Keratinocyte (primary cell): ENCODE measurements at regions not wholly inside any gene's neighbourhood (a gene's known extent, or its start where the extent isn't known, plus 50 kb on each side); places are given as distances from the start of the nearest gene placed in this dataset.

Experiments used
- DNase-seq: peaks from one replicate; pipeline ENCODE4 v3.0.0-alpha.2; 2011; ENCODE audit warnings: low read depth, missing footprints, low spot score
- FAIRE-seq: peaks from 2 replicates; lab custom pipeline; 2011; peaks lifted over from hg19 to GRCh38; lab: Jason Lieb, UNC
- H2AFZ ChIP-seq: 2 replicates; pipeline ENCODE4 v1.6.0; 2012; ENCODE audit warnings: low read length, control low read depth, inconsistent platforms; ENCODE audit not compliant: control insufficient read depth
- H3K27ac ChIP-seq: 2 replicates; pipeline ENCODE4 v1.5.1; 2011; ENCODE audit warnings: low read length; ENCODE audit not compliant: control insufficient read depth, insufficient read depth
- H3K27me3 ChIP-seq: 3 replicates; pipeline ENCODE4 v1.6.0; 2011; ENCODE audit warnings: low read length; ENCODE audit not compliant: control insufficient read depth, insufficient read depth; ENCODE audit errors: extremely low read depth
- H3K36me3 ChIP-seq, 2 experiments: 2 replicates in 1 of 2; 3 replicates in 1 of 2; pipeline ENCODE4 v1.5.1; 2011; ENCODE audit warnings: low read length in 2 of 2, mild to moderate bottlenecking in 1 of 2; ENCODE audit not compliant: control insufficient read depth in 2 of 2, insufficient read depth in 2 of 2; ENCODE audit errors: extremely low read depth in 1 of 2
- H3K4me1 ChIP-seq: 3 replicates; pipeline ENCODE4 v1.5.1; 2011; ENCODE audit warnings: low read length; ENCODE audit not compliant: control insufficient read depth, insufficient read depth; ENCODE audit errors: extremely low read depth
- H3K4me2 ChIP-seq: 3 replicates; pipeline ENCODE4 v1.6.0; 2011; ENCODE audit warnings: low read depth, low read length; ENCODE audit not compliant: control insufficient read depth, insufficient read depth; ENCODE audit errors: extremely low read depth
- H3K4me3 ChIP-seq, 3 experiments: fragments of 200-600 bp in 1 of 3; sonication (generic) in 1 of 3; 2 replicates in 2 of 3; 3 replicates in 1 of 3; pipeline ENCODE4 v1.5.1; 2011 to 2016; ENCODE audit warnings: low read length in 3 of 3, mild to moderate bottlenecking in 3 of 3, control low read depth in 2 of 3, inconsistent platforms in 1 of 3, low read depth in 1 of 3, mixed read lengths in 1 of 3, mixed run types in 1 of 3, moderate library complexity in 1 of 3; ENCODE audit not compliant: control insufficient read depth in 2 of 3, insufficient read depth in 2 of 3; ENCODE audit errors: extremely low read depth in 1 of 3
- H3K79me2 ChIP-seq: 2 replicates; pipeline ENCODE4 v1.6.0; 2012; ENCODE audit warnings: low read length; ENCODE audit not compliant: control insufficient read depth, insufficient read depth
- H3K9ac ChIP-seq: 3 replicates; pipeline ENCODE4 v1.6.0; 2011; ENCODE audit warnings: low read length; ENCODE audit not compliant: control insufficient read depth, insufficient read depth; ENCODE audit errors: extremely low read depth
- H3K9me1 ChIP-seq: 3 replicates; pipeline ENCODE4 v1.6.0; 2011; ENCODE audit warnings: low read length; ENCODE audit not compliant: control insufficient read depth, insufficient read depth; ENCODE audit errors: extremely low read depth
- H3K9me3 ChIP-seq: 2 replicates; pipeline ENCODE4 v1.5.1; 2012; ENCODE audit warnings: low read depth, low read length; ENCODE audit not compliant: control insufficient read depth
- H4K20me1 ChIP-seq: 3 replicates; pipeline ENCODE4 v1.6.0; 2011; ENCODE audit warnings: low read length; ENCODE audit not compliant: control insufficient read depth, insufficient read depth; ENCODE audit errors: extremely low read depth
- EZH2 ChIP-seq: IDR thresholded peaks from one replicate; pipeline ENCODE4 v1.6.1; 2012; ENCODE audit warnings: inconsistent platforms, mild to moderate bottlenecking, low read length, moderate library complexity
- dilution Hi-C: fragments of 300-500 bp; cut with MboI; formaldehyde crosslinking; loops from one replicate; pipeline ENCODE4 v1.7.0; 2020; ENCODE audit warnings: low sequenced_read_pairs; ENCODE audit not compliant: extremely low pct_ligation_motif_present
- TF ChIP-seq, protein P1 (sequence below), 3 experiments: IDR thresholded peaks in 1 of 3; conservative IDR thresholded peaks in 1 of 3; optimal IDR thresholded peaks in 1 of 3; 2 replicates in 2 of 3; 3 replicates in 1 of 3; pipeline versions ENCODE3 to v1.5.1; 2011; ENCODE audit warnings: low read length in 3 of 3, mild to moderate bottlenecking in 3 of 3, moderate library complexity in 2 of 3, control low read depth in 1 of 3, inconsistent platforms in 1 of 3; ENCODE audit not compliant: insufficient read depth in 2 of 3; ENCODE audit errors: extremely low read depth in 1 of 3

DNA sequence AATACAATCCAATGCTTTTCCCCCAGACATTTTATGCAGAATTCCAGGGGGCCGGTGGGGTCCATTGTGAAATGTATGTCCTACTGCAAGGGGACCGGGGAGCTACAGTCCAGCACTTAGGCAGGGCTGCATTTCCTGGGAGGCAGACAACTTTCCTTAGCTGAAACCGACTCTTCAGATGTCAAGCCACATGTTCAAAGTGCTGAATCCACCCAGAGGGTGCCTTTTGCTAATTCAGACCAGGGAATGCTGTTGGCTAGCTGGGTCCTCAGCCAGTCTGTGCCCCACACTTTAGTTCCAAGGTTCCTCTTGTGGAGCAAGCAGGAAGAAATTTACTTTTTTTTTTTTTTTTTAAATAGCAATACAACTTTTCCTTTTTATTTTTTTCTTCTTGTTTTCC is 219.5 kb upstream of the LRTM1 start:
- no peaks in the 10 kb centered on the region for H3K4me1 ChIP-seq

DNA sequence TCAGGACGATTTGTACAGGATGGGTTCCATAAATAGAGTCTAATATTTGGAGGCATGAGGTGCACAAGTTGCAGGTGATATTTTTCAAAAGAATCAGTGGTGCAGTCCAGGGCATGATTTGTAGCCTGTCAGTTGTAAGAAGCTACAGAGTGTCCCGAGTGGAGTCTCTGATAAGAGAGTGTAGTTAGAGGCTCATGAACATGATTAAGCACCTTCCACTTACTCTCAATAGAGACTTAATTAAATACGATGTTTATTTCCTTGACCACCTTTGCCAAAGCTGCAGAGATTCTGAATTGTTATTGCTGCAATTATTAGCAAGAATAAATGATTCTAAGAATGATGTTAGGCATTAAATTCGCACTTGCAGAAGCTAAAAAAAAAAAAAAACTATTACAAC is 218.4 kb upstream of the LRTM1 start:
- no peak for TF ChIP-seq EZH2
- TF ChIP-seq, protein P1, sequence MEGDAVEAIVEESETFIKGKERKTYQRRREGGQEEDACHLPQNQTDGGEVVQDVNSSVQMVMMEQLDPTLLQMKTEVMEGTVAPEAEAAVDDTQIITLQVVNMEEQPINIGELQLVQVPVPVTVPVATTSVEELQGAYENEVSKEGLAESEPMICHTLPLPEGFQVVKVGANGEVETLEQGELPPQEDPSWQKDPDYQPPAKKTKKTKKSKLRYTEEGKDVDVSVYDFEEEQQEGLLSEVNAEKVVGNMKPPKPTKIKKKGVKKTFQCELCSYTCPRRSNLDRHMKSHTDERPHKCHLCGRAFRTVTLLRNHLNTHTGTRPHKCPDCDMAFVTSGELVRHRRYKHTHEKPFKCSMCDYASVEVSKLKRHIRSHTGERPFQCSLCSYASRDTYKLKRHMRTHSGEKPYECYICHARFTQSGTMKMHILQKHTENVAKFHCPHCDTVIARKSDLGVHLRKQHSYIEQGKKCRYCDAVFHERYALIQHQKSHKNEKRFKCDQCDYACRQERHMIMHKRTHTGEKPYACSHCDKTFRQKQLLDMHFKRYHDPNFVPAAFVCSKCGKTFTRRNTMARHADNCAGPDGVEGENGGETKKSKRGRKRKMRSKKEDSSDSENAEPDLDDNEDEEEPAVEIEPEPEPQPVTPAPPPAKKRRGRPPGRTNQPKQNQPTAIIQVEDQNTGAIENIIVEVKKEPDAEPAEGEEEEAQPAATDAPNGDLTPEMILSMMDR (optimal IDR thresholded peaks at IDR 0.05 in 1 of 3, IDR thresholded peaks at IDR 0.05 in 1 of 3, conservative IDR thresholded peaks at IDR 0.05 in 1 of 3; ENCODE audit: extremely low read depth in 1 of 3, insufficient read depth in 2 of 3, low read length in 3 of 3) = no peak
- H3K4me3 ChIP-seq = no peak overlapping the region
- H3K9me1 ChIP-seq = no peaks in the 10 kb centered on the region
- no peaks in the 10 kb centered on the region for H3K27me3 ChIP-seq
- no peak overlapping the region for H3K9ac ChIP-seq
- no peaks in the 10 kb centered on the region for H3K79me2 ChIP-seq
- no peaks in the 10 kb centered on the region for H4K20me1 ChIP-seq
- dilution Hi-C loops = no loop called here
- FAIRE-seq (no peak), DNase-seq (no peak)
- no peaks in the 10 kb centered on the region for H3K9me3 ChIP-seq
- no peak overlapping the region for H3K4me2 ChIP-seq
- no peak overlapping the region for H2AFZ ChIP-seq
- H3K27ac ChIP-seq = no peak overlapping the region
- no peaks in the 10 kb centered on the region for H3K36me3 ChIP-seq
- H3K4me1 ChIP-seq = no peaks in the 10 kb centered on the region

More for the DNA sequence above, 219.5 kb upstream of the LRTM1 start:
- FAIRE-seq (no peak), DNase-seq (no peak)
- H2AFZ ChIP-seq = no peak overlapping the region
- no peaks in the 10 kb centered on the region for H3K36me3 ChIP-seq
- TF ChIP-seq, protein P1 (optimal IDR thresholded peaks at IDR 0.05 in 1 of 3, IDR thresholded peaks at IDR 0.05 in 1 of 3, conservative IDR thresholded peaks at IDR 0.05 in 1 of 3; ENCODE audit: extremely low read depth in 1 of 3, insufficient read depth in 2 of 3, low read length in 3 of 3) = no peak
- TF ChIP-seq EZH2 = no peak
- H3K79me2 ChIP-seq = no peaks in the 10 kb centered on the region
- H3K27ac ChIP-seq = no peak overlapping the region
- no peaks in the 10 kb centered on the region for H3K27me3 ChIP-seq
- no peak overlapping the region for H3K4me2 ChIP-seq
- no peaks in the 10 kb centered on the region for H3K9me1 ChIP-seq
- dilution Hi-C loops = no loop called here
- no peak overlapping the region for H3K4me3 ChIP-seq
- H3K9ac ChIP-seq = no peak overlapping the region
- H3K9me3 ChIP-seq = no peaks in the 10 kb centered on the region
- H4K20me1 ChIP-seq = no peaks in the 10 kb centered on the region
